Gastroesophageal sphincter (tissue), 3 donors: ENCODE measurements at regions not wholly inside any gene's neighbourhood (a gene's known extent, or its start where the extent isn't known, plus 50 kb on each side); places are given as distances from the start of the nearest gene placed in this dataset.

Experiments
- EP300 ChIP-seq: sonication (generic); formaldehyde crosslinking; IDR thresholded peaks from one replicate; pipeline ENCODE4 v1.6.1; 2017; ENCODE audit warnings: antibody characterized with exemption, mild to moderate bottlenecking
- TF ChIP-seq, protein P1 (sequence below), 4 experiments: fragments of 200-600 bp in 2 of 4; fragments of 450-650 bp in 2 of 4; sonication (generic) in 1 of 4; IDR thresholded peaks; one replicate each; pipeline ENCODE4 v1.5.1; 2017 to 2019; ENCODE audit warnings: antibody characterized with exemption in 4 of 4, mild to moderate bottlenecking in 2 of 4, moderate library complexity in 2 of 4

DNA sequence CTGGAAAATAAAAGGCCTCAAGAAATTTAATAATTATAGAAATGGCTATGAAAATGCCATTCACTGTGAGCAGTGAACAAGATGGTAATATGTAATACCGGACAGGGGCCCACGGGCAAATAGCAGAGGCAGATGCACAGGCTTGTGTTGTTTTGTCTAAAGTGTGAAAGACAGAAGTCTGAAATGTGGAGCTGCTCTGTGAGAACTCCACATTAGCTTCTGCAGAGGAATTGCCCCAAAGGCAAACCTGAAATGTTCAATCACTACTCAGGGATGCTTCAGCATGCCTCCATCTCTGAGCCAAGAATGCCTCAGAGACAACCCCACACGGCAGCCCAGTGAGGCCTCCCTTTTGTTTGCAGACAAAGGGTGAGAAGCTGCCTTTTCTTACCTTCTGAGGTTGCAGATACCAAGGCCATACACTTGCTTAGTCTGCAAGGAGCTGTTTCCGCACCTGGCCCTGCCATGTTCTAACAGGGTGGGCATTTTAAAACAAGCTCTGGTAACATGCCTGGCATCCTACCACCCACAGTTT lies 124.3 kb upstream of the CXCL14 start:
- TF ChIP-seq, protein P1, sequence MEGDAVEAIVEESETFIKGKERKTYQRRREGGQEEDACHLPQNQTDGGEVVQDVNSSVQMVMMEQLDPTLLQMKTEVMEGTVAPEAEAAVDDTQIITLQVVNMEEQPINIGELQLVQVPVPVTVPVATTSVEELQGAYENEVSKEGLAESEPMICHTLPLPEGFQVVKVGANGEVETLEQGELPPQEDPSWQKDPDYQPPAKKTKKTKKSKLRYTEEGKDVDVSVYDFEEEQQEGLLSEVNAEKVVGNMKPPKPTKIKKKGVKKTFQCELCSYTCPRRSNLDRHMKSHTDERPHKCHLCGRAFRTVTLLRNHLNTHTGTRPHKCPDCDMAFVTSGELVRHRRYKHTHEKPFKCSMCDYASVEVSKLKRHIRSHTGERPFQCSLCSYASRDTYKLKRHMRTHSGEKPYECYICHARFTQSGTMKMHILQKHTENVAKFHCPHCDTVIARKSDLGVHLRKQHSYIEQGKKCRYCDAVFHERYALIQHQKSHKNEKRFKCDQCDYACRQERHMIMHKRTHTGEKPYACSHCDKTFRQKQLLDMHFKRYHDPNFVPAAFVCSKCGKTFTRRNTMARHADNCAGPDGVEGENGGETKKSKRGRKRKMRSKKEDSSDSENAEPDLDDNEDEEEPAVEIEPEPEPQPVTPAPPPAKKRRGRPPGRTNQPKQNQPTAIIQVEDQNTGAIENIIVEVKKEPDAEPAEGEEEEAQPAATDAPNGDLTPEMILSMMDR (IDR thresholded peaks at IDR 0.05), result no peak
- no peak for TF ChIP-seq EP300
